ENCODE measurements at regions not wholly inside any gene's neighbourhood (a gene's known extent, or its start where the extent isn't known, plus 50 kb on each side); places are given as distances from the start of the nearest gene placed in this dataset.

GRCh38 chr10:16199216-16199615 is 237.6 kb upstream of the PTER start (continued):
- TF ChIP-seq ATF3 (IDR thresholded peaks at IDR 0.05; ENCODE audit: insufficient read depth, low read depth, low read length) (no peak), KDM4A (IDR thresholded peaks at IDR 0.05; ENCODE audit: low read depth, low read length, severe bottlenecking) (no peak), E2F6 (IDR thresholded peaks at IDR 0.05) (no peak), POLR2AphosphoS5 (IDR thresholded peaks at IDR 0.05; ENCODE audit: low read depth, low read length) (no peak), CBX5 (IDR thresholded peaks at IDR 0.05; ENCODE audit: low read depth, low read length) (no peak), HDAC2 (IDR thresholded peaks at IDR 0.05; ENCODE audit: borderline replicate concordance in 1 of 2, low read depth in 2 of 2, low read length in 2 of 2) (no peak), JUND (IDR thresholded peaks at IDR 0.05; ENCODE audit: low read length) (no peak), RXRA (IDR thresholded peaks at IDR 0.05; ENCODE audit: insufficient read depth, low read depth, low read length) (no peak), TAF7 (optimal IDR thresholded peaks at IDR 0.05; ENCODE audit: borderline replicate concordance, low read depth, low read length) (no peak), CEBPB (IDR thresholded peaks at IDR 0.05; ENCODE audit: low read depth, low read length) (no peak), TBP (IDR thresholded peaks at IDR 0.05; ENCODE audit: low read depth, low read length) (no peak), SRF (IDR thresholded peaks at IDR 0.05; ENCODE audit: low read depth, low read length) (no peak), YY1 (IDR thresholded peaks at IDR 0.05; ENCODE audit: low read depth, low read length) (no peak), SP1 (IDR thresholded peaks at IDR 0.05; ENCODE audit: low read depth, low read length) (no peak), SUZ12 (IDR thresholded peaks at IDR 0.05; ENCODE audit: low read length) (no peak), EGR1 (IDR thresholded peaks at IDR 0.05; ENCODE audit: borderline replicate concordance, low read depth, low read length) (no peak), POU5F1 (IDR thresholded peaks at IDR 0.05; ENCODE audit: low read depth, low read length) (no peak), SIRT6 (IDR thresholded peaks at IDR 0.05; ENCODE audit: low read length) (no peak), RNF2 (IDR thresholded peaks at IDR 0.05; ENCODE audit: borderline replicate concordance, low read depth, low read length, missing control alignments, poor library complexity, severe bottlenecking) (no peak)
